DND-41 (cell line): ENCODE measurements at regions not wholly inside any gene's neighbourhood (a gene's known extent, or its start where the extent isn't known, plus 50 kb on each side); places are given as distances from the start of the nearest gene placed in this dataset.

Experiments
- ATAC-seq: fragments of 200-7000 bp; cut with Tn5 transposase; 3 replicates; pipeline ENCODE4 v1.9.1; 2021; ENCODE audit warnings: low read depth; ENCODE audit not compliant: insufficient read depth
- DNase-seq: peaks from one replicate; pipeline ENCODE4 v3.0.0-alpha.2; 2020
- H2AFZ ChIP-seq: 2 replicates; pipeline ENCODE4 v1.6.0; 2012; ENCODE audit warnings: low read depth, low read length
- H3K27ac ChIP-seq: 2 replicates; pipeline ENCODE4 v1.5.1; 2012; ENCODE audit warnings: low read length, inconsistent platforms
- H3K27me3 ChIP-seq: fragments of 200-600 bp; sonication (generic); 2 replicates; pipeline ENCODE4 v1.6.0; 2012; ENCODE audit warnings: low read length, mild to moderate bottlenecking, inconsistent platforms; ENCODE audit not compliant: insufficient read depth, poor library complexity
- H3K36me3 ChIP-seq: 2 replicates; pipeline ENCODE4 v1.5.1; 2012; ENCODE audit warnings: low read length, inconsistent platforms; ENCODE audit not compliant: insufficient read depth
- H3K4me1 ChIP-seq: 2 replicates; pipeline ENCODE4 v1.5.1; 2012; ENCODE audit warnings: mild to moderate bottlenecking, low read length; ENCODE audit not compliant: insufficient read depth
- H3K4me2 ChIP-seq: 2 replicates; pipeline ENCODE4 v1.6.0; 2012; ENCODE audit warnings: mild to moderate bottlenecking, moderate library complexity, low read length, inconsistent platforms; ENCODE audit not compliant: insufficient read depth
- H3K4me3 ChIP-seq, 2 experiments: fragments of 200-600 bp in 1 of 2; shearing (Covaris generic) in 1 of 2; 2 replicates each; pipeline ENCODE4 v1.5.1; 2012 to 2016; ENCODE audit warnings: inconsistent platforms in 2 of 2, low read length in 2 of 2, mild to moderate bottlenecking in 2 of 2, low read depth in 1 of 2, moderate library complexity in 1 of 2
- H3K79me2 ChIP-seq: 2 replicates; pipeline ENCODE4 v1.6.0; 2012; ENCODE audit warnings: low read length, inconsistent platforms; ENCODE audit not compliant: insufficient read depth
- H3K9ac ChIP-seq: 2 replicates; pipeline ENCODE4 v1.6.0; 2012; ENCODE audit warnings: low read depth, mild to moderate bottlenecking, inconsistent platforms, low read length, moderate library complexity
- H3K9me3 ChIP-seq: 2 replicates; pipeline ENCODE4 v1.5.1; 2012; ENCODE audit warnings: low read length, moderate library complexity, mild to moderate bottlenecking, inconsistent platforms; ENCODE audit not compliant: insufficient read depth, severe bottlenecking
- H4K20me1 ChIP-seq: 2 replicates; pipeline ENCODE4 v1.6.0; 2012; ENCODE audit warnings: low read length; ENCODE audit not compliant: insufficient read depth
- EZH2 ChIP-seq: IDR thresholded peaks from 3 replicates; pipeline ENCODE4 v1.6.1; 2012; ENCODE audit warnings: borderline replicate concordance, low read depth, mild to moderate bottlenecking, moderate library complexity, low read length, inconsistent platforms; ENCODE audit not compliant: severe bottlenecking
- TF ChIP-seq, protein P1 (sequence below): IDR thresholded peaks from 2 replicates; pipeline ENCODE4 v1.5.1; 2012; ENCODE audit warnings: borderline replicate concordance, low read length, moderate library complexity, mild to moderate bottlenecking; ENCODE audit not compliant: poor library complexity, severe bottlenecking; ENCODE audit errors: extremely low read depth

DNA sequence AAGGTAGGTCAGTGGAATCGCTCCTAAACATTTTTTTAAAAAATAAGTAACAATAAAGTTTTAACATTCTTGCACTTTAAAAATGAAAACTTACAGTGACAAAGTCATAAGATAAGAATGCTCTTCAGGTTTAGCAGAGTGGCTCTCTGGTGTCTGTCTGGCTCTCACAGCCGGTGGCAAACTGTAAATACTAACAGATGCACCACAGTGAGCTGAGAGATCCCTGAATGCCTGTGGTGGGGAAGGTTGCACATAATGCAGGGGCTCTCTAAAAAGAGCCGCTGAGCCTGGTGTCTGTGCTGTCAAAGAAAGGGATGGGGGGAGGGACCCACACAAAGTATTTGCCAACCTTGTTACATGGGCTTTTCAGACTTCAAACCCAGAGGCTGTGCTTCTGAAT lies 498.3 kb downstream of the CCSER2 start:
- no peaks in the 10 kb centered on the region for H4K20me1 ChIP-seq
- no peak overlapping the region for H3K27ac ChIP-seq
- no peak for ATAC-seq
- TF ChIP-seq, protein P1, sequence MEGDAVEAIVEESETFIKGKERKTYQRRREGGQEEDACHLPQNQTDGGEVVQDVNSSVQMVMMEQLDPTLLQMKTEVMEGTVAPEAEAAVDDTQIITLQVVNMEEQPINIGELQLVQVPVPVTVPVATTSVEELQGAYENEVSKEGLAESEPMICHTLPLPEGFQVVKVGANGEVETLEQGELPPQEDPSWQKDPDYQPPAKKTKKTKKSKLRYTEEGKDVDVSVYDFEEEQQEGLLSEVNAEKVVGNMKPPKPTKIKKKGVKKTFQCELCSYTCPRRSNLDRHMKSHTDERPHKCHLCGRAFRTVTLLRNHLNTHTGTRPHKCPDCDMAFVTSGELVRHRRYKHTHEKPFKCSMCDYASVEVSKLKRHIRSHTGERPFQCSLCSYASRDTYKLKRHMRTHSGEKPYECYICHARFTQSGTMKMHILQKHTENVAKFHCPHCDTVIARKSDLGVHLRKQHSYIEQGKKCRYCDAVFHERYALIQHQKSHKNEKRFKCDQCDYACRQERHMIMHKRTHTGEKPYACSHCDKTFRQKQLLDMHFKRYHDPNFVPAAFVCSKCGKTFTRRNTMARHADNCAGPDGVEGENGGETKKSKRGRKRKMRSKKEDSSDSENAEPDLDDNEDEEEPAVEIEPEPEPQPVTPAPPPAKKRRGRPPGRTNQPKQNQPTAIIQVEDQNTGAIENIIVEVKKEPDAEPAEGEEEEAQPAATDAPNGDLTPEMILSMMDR, result no peak
- no peak for TF ChIP-seq EZH2
- H3K4me2 ChIP-seq, result no peak overlapping the region
- no peaks in the 10 kb centered on the region for H3K79me2 ChIP-seq
- no peak for DNase-seq
- H3K4me3 ChIP-seq, result no peak overlapping the region
- no peaks in the 10 kb centered on the region for H3K36me3 ChIP-seq
- H3K27me3 ChIP-seq, result peaks cover 17% of the 10 kb centered on the region
- no peak overlapping the region for H3K9ac ChIP-seq
- H3K4me1 ChIP-seq, result no peaks in the 10 kb centered on the region
- H3K9me3 ChIP-seq, result no peaks in the 10 kb centered on the region
- no peak overlapping the region for H2AFZ ChIP-seq

- no peak for DNase-seq
- Histone ChIP-seq H2AFZ (no peak overlapping the region), H3K4me3 (no peak overlapping the region), H3K79me2 (no peaks in the 10 kb centered on the region), H3K4me2 (no peak overlapping the region), H3K9ac (no peak overlapping the region), H4K20me1 (no peaks in the 10 kb centered on the region), H3K9me3 (no peaks in the 10 kb centered on the region), H3K4me1 (no peaks in the 10 kb centered on the region), H3K27ac (no peak overlapping the region), H3K27me3 (peaks cover 17% of the 10 kb centered on the region), H3K36me3 (no peaks in the 10 kb centered on the region)
- no peak for ATAC-seq
- no peak for TF ChIP-seq EZH2
- TF ChIP-seq, protein P1, result no peak
Measured at GRCh38 chr10:84829131-84829530, 500.7 kb downstream of the CCSER2 start.

DNA sequence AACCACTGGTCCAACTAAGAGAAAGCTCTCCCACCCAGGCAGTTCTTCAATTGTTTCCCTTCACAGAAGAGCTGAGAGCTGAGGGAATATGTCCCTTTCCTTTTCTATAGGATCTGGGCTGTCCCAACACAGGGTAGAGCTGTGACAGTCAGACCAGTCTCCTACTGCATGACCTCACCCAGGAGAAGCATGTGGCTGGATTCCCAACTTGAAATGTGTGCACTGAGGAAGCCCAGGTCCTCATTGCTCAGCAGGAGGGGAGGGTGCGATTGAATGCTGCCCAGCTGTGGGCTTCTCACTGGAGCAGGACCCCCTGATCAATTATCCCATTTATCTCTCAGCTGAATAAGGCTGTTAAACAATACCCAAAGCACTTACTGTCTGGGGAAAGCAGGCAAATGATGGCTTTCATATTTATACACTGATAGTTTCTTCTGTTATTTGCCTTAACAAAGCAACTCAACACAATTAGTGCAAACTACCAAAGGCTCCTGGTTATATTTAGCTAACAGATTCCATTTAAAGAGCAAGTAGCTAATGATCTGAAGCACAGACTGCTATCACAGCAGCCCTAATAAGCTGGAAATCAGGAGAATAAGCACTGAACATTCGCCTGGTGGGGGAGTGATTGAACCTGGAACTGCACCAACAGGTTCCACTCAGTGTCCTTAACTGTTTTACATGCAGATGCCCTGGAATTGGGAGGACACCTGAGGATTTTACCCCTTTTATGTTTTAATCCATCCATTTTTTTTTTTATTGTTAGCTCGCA lies 508.8 kb downstream of the CCSER2 start:
- Histone ChIP-seq H3K9ac (no peak overlapping the region), H3K27ac (no peak overlapping the region), H3K4me3 (no peak overlapping the region), H3K79me2 (no peaks in the 10 kb centered on the region), H3K36me3 (no peaks in the 10 kb centered on the region), H4K20me1 (no peaks in the 10 kb centered on the region), H2AFZ (no peak overlapping the region), H3K4me1 (no peaks in the 10 kb centered on the region), H3K9me3 (no peaks in the 10 kb centered on the region), H3K4me2 (no peak overlapping the region), H3K27me3 (peaks cover 8% of the 10 kb centered on the region)
- DNase-seq (no peak), ATAC-seq (no peak)
- TF ChIP-seq, protein P1, result no peak
- TF ChIP-seq EZH2, result no peak
